ENCODE measurements at regions not wholly inside any gene's neighbourhood (a gene's known extent, or its start where the extent isn't known, plus 50 kb on each side); places are given as distances from the start of the nearest gene placed in this dataset.

- H3K4me3 ChIP-seq: no peak overlapping the region
- TF ChIP-seq, protein P1, sequence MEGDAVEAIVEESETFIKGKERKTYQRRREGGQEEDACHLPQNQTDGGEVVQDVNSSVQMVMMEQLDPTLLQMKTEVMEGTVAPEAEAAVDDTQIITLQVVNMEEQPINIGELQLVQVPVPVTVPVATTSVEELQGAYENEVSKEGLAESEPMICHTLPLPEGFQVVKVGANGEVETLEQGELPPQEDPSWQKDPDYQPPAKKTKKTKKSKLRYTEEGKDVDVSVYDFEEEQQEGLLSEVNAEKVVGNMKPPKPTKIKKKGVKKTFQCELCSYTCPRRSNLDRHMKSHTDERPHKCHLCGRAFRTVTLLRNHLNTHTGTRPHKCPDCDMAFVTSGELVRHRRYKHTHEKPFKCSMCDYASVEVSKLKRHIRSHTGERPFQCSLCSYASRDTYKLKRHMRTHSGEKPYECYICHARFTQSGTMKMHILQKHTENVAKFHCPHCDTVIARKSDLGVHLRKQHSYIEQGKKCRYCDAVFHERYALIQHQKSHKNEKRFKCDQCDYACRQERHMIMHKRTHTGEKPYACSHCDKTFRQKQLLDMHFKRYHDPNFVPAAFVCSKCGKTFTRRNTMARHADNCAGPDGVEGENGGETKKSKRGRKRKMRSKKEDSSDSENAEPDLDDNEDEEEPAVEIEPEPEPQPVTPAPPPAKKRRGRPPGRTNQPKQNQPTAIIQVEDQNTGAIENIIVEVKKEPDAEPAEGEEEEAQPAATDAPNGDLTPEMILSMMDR (IDR thresholded peaks at IDR 0.05; ENCODE audit: low read depth, low read length): no peak
- no peaks in the 10 kb centered on the region for H3K9me3 ChIP-seq (ENCODE audit: low read depth)
- H3K27me3 ChIP-seq: no peaks in the 10 kb centered on the region
- no peak overlapping the region for H3K27ac ChIP-seq
- DNase-seq (ENCODE audit: low read depth in 1 of 2, low spot score in 1 of 2): no peak
- no peaks in the 10 kb centered on the region for H3K36me3 ChIP-seq
- peaks cover 6% of the 10 kb centered on the region for H3K4me1 ChIP-seq (ENCODE audit: low read depth)
Observed at GRCh38 chrX:5595570-5595969, 633.1 kb downstream of the NLGN4X start.

DNA sequence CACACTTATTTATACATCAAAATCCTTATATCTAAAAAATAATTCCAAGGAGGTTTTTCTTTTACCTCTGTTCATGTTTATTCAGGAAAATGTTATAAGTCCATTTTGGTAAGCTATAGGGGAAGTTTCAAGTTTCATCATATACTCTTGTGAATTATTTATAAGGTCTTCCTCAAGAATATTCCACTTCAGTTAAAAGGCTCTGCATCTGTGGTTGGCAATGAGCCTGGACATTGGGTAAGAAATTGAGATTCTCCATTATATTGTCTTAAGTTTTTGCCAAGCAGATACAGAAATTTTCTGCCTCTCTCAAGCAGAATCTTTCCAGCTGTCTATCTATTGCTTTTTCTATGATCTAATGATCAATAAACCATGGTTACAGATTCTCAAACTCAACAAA, 641.9 kb downstream of the NLGN4X start:
- Histone ChIP-seq H3K27ac (no peak overlapping the region), H3K36me3 (no peaks in the 10 kb centered on the region), H3K4me1 (ENCODE audit: low read depth) (peaks cover under 1% of the 10 kb centered on the region), H3K27me3 (no peaks in the 10 kb centered on the region), H3K4me3 (no peak overlapping the region), H3K9me3 (ENCODE audit: low read depth) (no peaks in the 10 kb centered on the region)
- TF ChIP-seq, protein P1 (IDR thresholded peaks at IDR 0.05; ENCODE audit: low read depth, low read length): no peak
- no peak for DNase-seq (ENCODE audit: low read depth in 1 of 2, low spot score in 1 of 2)

- TF ChIP-seq, protein P1 (IDR thresholded peaks at IDR 0.05; ENCODE audit: low read depth, low read length): no peak
- Histone ChIP-seq H3K27ac (no peak overlapping the region), H3K9me3 (ENCODE audit: low read depth) (no peaks in the 10 kb centered on the region), H3K4me1 (ENCODE audit: low read depth) (no peaks in the 10 kb centered on the region), H3K27me3 (no peaks in the 10 kb centered on the region), H3K36me3 (no peaks in the 10 kb centered on the region), H3K4me3 (no peak overlapping the region)
- no peak for DNase-seq (ENCODE audit: low read depth in 1 of 2, low spot score in 1 of 2)
Observed at GRCh38 chrX:5575407-5575806, 653.3 kb downstream of the NLGN4X start.

DNA sequence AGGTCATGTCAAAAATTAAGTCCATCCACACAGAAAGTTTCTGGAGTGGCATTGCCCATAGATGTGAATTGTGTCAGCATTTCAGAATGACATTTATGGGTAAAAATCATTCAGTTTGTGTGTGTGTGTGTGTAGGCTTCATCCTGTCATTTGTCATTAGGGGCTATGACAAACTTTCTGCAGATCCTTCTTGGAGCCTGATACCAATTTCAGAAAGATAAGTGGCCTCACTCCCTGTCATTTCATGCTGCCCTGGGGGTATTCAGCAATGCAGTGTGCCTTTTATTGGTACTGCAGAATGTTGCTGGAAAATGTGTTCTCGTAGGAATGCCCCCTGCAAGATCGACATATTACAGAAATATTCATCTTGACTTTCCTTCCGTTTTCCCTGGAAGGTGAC, 659.7 kb downstream of the NLGN4X start:
- TF ChIP-seq, protein P1 (IDR thresholded peaks at IDR 0.05; ENCODE audit: low read depth, low read length): no peak
- Histone ChIP-seq H3K9me3 (ENCODE audit: low read depth) (no peaks in the 10 kb centered on the region), H3K4me3 (no peak overlapping the region), H3K27ac (no peak overlapping the region), H3K36me3 (no peaks in the 10 kb centered on the region), H3K27me3 (no peaks in the 10 kb centered on the region), H3K4me1 (ENCODE audit: low read depth) (no peaks in the 10 kb centered on the region)
- no peak for DNase-seq (ENCODE audit: low read depth in 1 of 2, low spot score in 1 of 2)

DNA sequence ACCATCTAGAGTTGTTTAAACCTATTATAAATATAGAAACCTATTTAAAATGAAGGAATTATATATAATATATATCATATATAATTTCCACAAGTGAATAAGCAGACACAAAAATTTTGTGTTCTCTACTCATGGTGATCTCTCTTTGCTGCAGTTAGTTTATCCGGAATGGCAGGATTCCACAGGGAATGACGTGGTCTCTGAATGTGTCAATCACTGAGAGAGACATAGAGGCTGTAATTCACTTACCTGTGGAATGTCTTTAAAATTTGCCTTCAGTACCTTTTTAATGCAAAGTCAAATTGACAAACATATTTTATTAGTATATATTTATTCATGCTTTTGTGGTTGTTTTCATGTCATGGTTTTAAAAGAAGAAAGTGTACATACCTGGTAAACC, 669.3 kb downstream of the NLGN4X start:
- H3K9me3 ChIP-seq (ENCODE audit: low read depth): no peaks in the 10 kb centered on the region
- TF ChIP-seq, protein P1 (IDR thresholded peaks at IDR 0.05; ENCODE audit: low read depth, low read length): no peak
- H3K27me3 ChIP-seq: no peaks in the 10 kb centered on the region
- no peaks in the 10 kb centered on the region for H3K4me1 ChIP-seq (ENCODE audit: low read depth)
- DNase-seq (ENCODE audit: low read depth in 1 of 2, low spot score in 1 of 2): no peak
- no peaks in the 10 kb centered on the region for H3K36me3 ChIP-seq
- no peak overlapping the region for H3K4me3 ChIP-seq
- H3K27ac ChIP-seq: no peak overlapping the region

GRCh38 chrX:5549512-5549911, 679.2 kb downstream of the NLGN4X start:
- Histone ChIP-seq H3K27ac (no peak overlapping the region), H3K4me3 (no peak overlapping the region), H3K27me3 (no peaks in the 10 kb centered on the region), H3K36me3 (no peaks in the 10 kb centered on the region), H3K9me3 (ENCODE audit: low read depth) (no peaks in the 10 kb centered on the region), H3K4me1 (ENCODE audit: low read depth) (no peaks in the 10 kb centered on the region)
- DNase-seq (ENCODE audit: low read depth in 1 of 2, low spot score in 1 of 2): peak in 1 of 2 donors; percentile 10
- TF ChIP-seq, protein P1 (IDR thresholded peaks at IDR 0.05; ENCODE audit: low read depth, low read length): no peak

All from cardiac muscle cell (in vitro differentiated cells and primary cell).